ENCODE measurements at regions not wholly inside any gene's neighbourhood (a gene's known extent, or its start where the extent isn't known, plus 50 kb on each side); places are given as distances from the start of the nearest gene placed in this dataset.

- no peak for TF ChIP-seq EZH2 (IDR thresholded peaks at IDR 0.05; ENCODE audit: low read length, unreplicated experiment)
- TF ChIP-seq, protein P1, sequence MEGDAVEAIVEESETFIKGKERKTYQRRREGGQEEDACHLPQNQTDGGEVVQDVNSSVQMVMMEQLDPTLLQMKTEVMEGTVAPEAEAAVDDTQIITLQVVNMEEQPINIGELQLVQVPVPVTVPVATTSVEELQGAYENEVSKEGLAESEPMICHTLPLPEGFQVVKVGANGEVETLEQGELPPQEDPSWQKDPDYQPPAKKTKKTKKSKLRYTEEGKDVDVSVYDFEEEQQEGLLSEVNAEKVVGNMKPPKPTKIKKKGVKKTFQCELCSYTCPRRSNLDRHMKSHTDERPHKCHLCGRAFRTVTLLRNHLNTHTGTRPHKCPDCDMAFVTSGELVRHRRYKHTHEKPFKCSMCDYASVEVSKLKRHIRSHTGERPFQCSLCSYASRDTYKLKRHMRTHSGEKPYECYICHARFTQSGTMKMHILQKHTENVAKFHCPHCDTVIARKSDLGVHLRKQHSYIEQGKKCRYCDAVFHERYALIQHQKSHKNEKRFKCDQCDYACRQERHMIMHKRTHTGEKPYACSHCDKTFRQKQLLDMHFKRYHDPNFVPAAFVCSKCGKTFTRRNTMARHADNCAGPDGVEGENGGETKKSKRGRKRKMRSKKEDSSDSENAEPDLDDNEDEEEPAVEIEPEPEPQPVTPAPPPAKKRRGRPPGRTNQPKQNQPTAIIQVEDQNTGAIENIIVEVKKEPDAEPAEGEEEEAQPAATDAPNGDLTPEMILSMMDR (conservative IDR thresholded peaks at IDR 0.05; ENCODE audit: low read depth, low read length): no peak
Observed at GRCh38 chr12:107513184-107513583, 172.4 kb upstream of the PWP1 start.

Measured in PC-3 (cell line).